AG04450 (cell line): ENCODE measurements at regions not wholly inside any gene's neighbourhood (a gene's known extent, or its start where the extent isn't known, plus 50 kb on each side); places are given as distances from the start of the nearest gene placed in this dataset.
"Not testable (repeated sequence)": the region's sequence is repeated elsewhere in the genome, so short reads cannot be mapped to it uniquely, and the experiment has no call there.

Experiments used
- CTCF ChIA-PET: fragments of 300-600, 350-600 bp; formaldehyde crosslinking; extraction: SDS; loops from one replicate; lab custom pipeline; 2022; ENCODE audit warnings: antibody characterized with exemption, inconsistent platforms; lab: Charles Lee
- POLR2A ChIA-PET: fragments of 350-600 bp; formaldehyde crosslinking; extraction: SDS; loops from one replicate; lab custom pipeline; 2021; ENCODE audit warnings: antibody characterized with exemption, inconsistent platforms; lab: Yijun Ruan, JAX
- DNase-seq: peaks from one replicate; pipeline ENCODE4 v3.0.0-alpha.2; 2011; ENCODE audit warnings: low read depth, low spot score
- H3K27ac ChIP-seq: one replicate; pipeline ENCODE4 v1.5.1; 2012; ENCODE audit warnings: low read depth, low read length, control low read depth
- H3K27me3 ChIP-seq: one replicate; pipeline ENCODE4 v1.6.0; 2012; ENCODE audit warnings: low read length; ENCODE audit not compliant: control insufficient read depth, insufficient read depth
- H3K4me3 ChIP-seq: 2 replicates; pipeline ENCODE4 v1.5.1; 2011; ENCODE audit warnings: mild to moderate bottlenecking, low read depth, low read length, control low read depth
- H3K9me3 ChIP-seq: 2 replicates; pipeline ENCODE4 v1.5.1; 2012; ENCODE audit warnings: low read length; ENCODE audit not compliant: control insufficient read depth, insufficient read depth
- CTCF ChIP-seq: IDR thresholded peaks from 2 replicates; pipeline ENCODE4 v1.5.1; 2011; ENCODE audit warnings: low read depth, low read length, control low read depth, inconsistent platforms

- CTCF ChIA-PET, result no interaction called here
- no peak for TF ChIP-seq CTCF
- POLR2A ChIA-PET, result no interaction called here
- Histone ChIP-seq H3K4me3 (no peak overlapping the region), H3K27ac (no peak overlapping the region), H3K27me3 (no peaks in the 10 kb centered on the region), H3K9me3 (no peaks in the 10 kb centered on the region; the same call in 1 of the 2 replicates)
- DNase-seq, result no peak
Observed at GRCh38 chr3:95235916-95236315, 1173.1 kb downstream of the NSUN3 start.

GRCh38 chr3:95237783-95238182, 1174.9 kb downstream of the NSUN3 start:
- ChIA-PET POLR2A (no interaction called here), CTCF (no interaction called here)
- no peak for TF ChIP-seq CTCF
- Histone ChIP-seq H3K4me3 (no peak overlapping the region), H3K27me3 (no peaks in the 10 kb centered on the region), H3K9me3 (no peaks in the 10 kb centered on the region; the same call in 1 of the 2 replicates), H3K27ac (no peak overlapping the region)
- DNase-seq, result no peak

DNA sequence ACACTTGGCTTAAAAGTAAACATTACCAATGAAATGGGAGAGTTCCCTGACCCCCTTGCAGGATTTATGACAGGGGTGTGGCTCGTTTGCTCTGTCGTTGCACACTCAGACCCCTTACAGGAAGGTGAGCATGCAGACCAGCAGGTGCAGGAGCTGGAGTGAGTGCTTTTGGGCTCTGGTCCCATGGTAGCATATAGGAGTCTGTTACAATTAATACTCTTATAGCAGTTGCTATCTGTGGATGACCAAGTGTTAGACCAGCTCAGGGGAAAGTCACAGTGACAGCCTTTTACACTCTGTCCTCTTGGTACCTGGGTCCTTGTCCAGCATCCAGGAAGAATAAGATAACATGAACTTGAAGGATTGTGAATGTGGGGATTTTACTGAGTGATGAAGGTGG, 1177.5 kb downstream of the NSUN3 start:
- no peak for TF ChIP-seq CTCF
- no peak for DNase-seq
- Histone ChIP-seq H3K27me3 (no peaks in the 10 kb centered on the region), H3K9me3 (no peaks in the 10 kb centered on the region; the same call in 1 of the 2 replicates), H3K27ac (no peak overlapping the region), H3K4me3 (no peak overlapping the region)
- CTCF ChIA-PET, result no interaction called here
- POLR2A ChIA-PET, result no interaction called here

DNA sequence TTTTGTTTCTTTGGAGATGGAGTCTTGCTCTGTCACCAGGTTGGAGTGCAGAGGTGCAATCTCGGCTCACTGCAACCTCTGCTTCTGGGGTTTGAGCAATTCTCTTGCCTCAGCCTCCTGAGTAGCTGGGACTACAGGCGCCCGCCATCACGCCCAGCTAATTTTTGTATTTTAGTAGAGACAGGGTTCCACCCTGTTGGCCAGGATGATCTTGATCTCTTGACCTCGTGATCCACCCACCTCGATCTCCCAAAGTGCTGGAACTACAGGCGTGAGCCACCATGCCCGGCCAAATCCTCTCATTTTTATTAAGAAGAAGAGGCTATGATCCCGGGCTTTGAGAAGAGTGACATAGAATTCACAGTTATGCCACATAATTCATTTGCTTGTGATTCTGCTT, 1178.4 kb downstream of the NSUN3 start:
- DNase-seq, H3K27me3 ChIP-seq, H3K9me3 ChIP-seq, POLR2A ChIA-PET, H3K4me3 ChIP-seq, CTCF ChIA-PET, H3K27ac ChIP-seq: not testable (repeated sequence)

- Histone ChIP-seq H3K27me3 (no peaks in the 10 kb centered on the region), H3K27ac (no peak overlapping the region), H3K4me3 (no peak overlapping the region), H3K9me3 (peaks cover under 1% of the 10 kb centered on the region; the same call in 1 of the 2 replicates)
- TF ChIP-seq CTCF, result no peak
- ChIA-PET POLR2A (no interaction called here), CTCF (no interaction called here)
- no peak for DNase-seq
Observed at GRCh38 chr3:95246413-95246812, 1183.6 kb downstream of the NSUN3 start.

DNA sequence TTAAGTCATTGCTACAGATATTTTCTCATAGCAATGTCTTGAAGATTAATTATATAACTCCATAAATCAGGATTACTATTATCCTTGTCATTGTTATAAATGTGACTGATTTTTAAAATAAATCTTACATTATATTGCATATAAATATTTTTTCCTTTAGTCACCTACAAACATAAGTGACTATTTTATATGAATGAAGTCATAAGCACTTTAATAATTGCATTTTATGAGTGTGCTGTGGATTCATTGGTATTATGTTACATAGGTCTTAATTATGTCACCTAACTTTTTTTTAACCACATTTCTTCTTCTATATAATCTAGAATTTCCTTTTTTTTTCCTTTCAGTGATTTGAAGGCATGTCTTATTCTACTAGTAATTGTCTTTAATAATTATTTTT, 1191.2 kb downstream of the NSUN3 start:
- ChIA-PET POLR2A (no interaction called here), CTCF (no interaction called here)

More for the DNA sequence above, 1191.2 kb downstream of the NSUN3 start:
- H3K4me3 ChIP-seq, result no peak overlapping the region
- H3K9me3 ChIP-seq, result peaks cover 5% of the 10 kb centered on the region
- no peak for TF ChIP-seq CTCF
- H3K27me3 ChIP-seq, result no peaks in the 10 kb centered on the region
- H3K27ac ChIP-seq, result no peak overlapping the region
- no peak for DNase-seq
